ENCODE measurements at regions not wholly inside any gene's neighbourhood (a gene's known extent, or its start where the extent isn't known, plus 50 kb on each side); places are given as distances from the start of the nearest gene placed in this dataset.
"Not testable (repeated sequence)": the region's sequence is repeated elsewhere in the genome, so short reads cannot be mapped to it uniquely, and the experiment has no call there.

- not testable (repeated sequence) for TF ChIP-seq CTCF (IDR thresholded peaks at IDR 0.05; ENCODE audit: borderline replicate concordance, extremely low read depth, low read length, poor library complexity, severe bottlenecking); EZH2 (IDR thresholded peaks at IDR 0.05; ENCODE audit: borderline replicate concordance, low read depth, low read length, severe bottlenecking)
Measured at GRCh38 chr3:95347936-95348335, 1285.1 kb downstream of the NSUN3 start.

Data from DND-41 (cell line).